Activated CD8-positive, alpha-beta T cell treated with anti-CD3 and anti-CD28 coated beads for 36 hours (primary cell): ENCODE measurements at regions not wholly inside any gene's neighbourhood (a gene's known extent, or its start where the extent isn't known, plus 50 kb on each side); places are given as distances from the start of the nearest gene placed in this dataset.

ENCODE experiments used
- ATAC-seq: fragments of 200-7000 bp; cut with Tn5 transposase; one replicate; pipeline ENCODE4 v1.10.0; 2021; ENCODE audit warnings: mild to moderate bottlenecking, moderate library complexity
- CTCF ChIA-PET: fragments of 350-600 bp; sonication (Branson Sonifier 250); formaldehyde crosslinking; loops from one replicate; lab custom pipeline; 2021; ENCODE audit warnings: antibody characterized with exemption; lab: Charles Lee
- POLR2A ChIA-PET: fragments of 350-600 bp; sonication (Branson Sonifier 250); formaldehyde crosslinking; loops from one replicate; lab custom pipeline; 2021; ENCODE audit warnings: antibody characterized with exemption; lab: Charles Lee
- DNase-seq: peaks from one replicate; pipeline ENCODE4 v3.0.0-alpha.2; 2020
- H3K27ac Mint-ChIP-seq: one replicate; pipeline ENCODE4 v1.8.0; 2021; ENCODE audit warnings: mild to moderate bottlenecking, mixed read lengths
- H3K27me3 Mint-ChIP-seq: one replicate; pipeline ENCODE4 v1.8.0; 2021; ENCODE audit warnings: mixed read lengths
- H3K36me3 Mint-ChIP-seq: one replicate; pipeline ENCODE4 v1.8.0; 2021; ENCODE audit warnings: low read depth, mixed read lengths
- H3K4me1 Mint-ChIP-seq: one replicate; pipeline ENCODE4 v1.8.0; 2021; ENCODE audit warnings: low read depth, mixed read lengths
- H3K4me3 Mint-ChIP-seq: one replicate; pipeline ENCODE4 v1.8.0; 2021; ENCODE audit warnings: mild to moderate bottlenecking, moderate library complexity, mixed read lengths
- H3K9me3 Mint-ChIP-seq: one replicate; pipeline ENCODE4 v1.8.0; 2021; ENCODE audit warnings: mixed read lengths
- intact Hi-C: fragments of 100-400 bp; cut with micrococcal nuclease; formaldehyde crosslinking; loops from one replicate; pipeline ENCODE4 v1.10.0; 2022
- TF ChIP-seq, protein P1 (sequence below): fragments of 200-600 bp; IDR thresholded peaks from one replicate; pipeline ENCODE4 v1.8.0; 2022; ENCODE audit warnings: antibody characterized with exemption, mild to moderate bottlenecking

DNA sequence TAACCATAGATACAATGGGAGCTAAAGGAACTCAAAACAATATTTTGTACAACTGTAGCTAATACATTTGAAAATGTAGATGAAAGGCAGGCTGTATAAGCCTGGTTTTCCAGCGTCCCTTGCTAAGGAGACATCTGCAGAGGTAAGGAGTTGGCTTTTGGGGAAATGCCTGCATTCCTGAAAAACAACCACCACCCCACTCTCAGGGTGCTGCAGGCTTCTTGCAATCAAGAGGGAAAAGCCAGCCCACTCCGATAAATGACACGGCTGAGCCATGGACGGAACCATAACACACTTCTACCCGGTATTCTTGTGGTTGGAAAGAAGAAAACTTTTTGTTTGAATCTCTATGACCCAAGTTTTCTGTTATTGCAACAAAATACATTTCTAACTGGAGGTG, 200.3 kb downstream of the TEX36 start:
- POLR2A ChIA-PET, result no interaction called here
- H3K27me3 Mint-ChIP-seq, result peaks cover 4% of the 10 kb centered on the region
- no peaks in the 10 kb centered on the region for H3K9me3 Mint-ChIP-seq
- no peak overlapping the region for H3K27ac Mint-ChIP-seq
- H3K36me3 Mint-ChIP-seq, result no peaks in the 10 kb centered on the region
- no peak overlapping the region for H3K4me3 Mint-ChIP-seq
- no peaks in the 10 kb centered on the region for H3K4me1 Mint-ChIP-seq
- ATAC-seq, result no peak
- intact Hi-C loops, result no loop called here
- CTCF ChIA-PET, result no interaction called here
- TF ChIP-seq, protein P1, sequence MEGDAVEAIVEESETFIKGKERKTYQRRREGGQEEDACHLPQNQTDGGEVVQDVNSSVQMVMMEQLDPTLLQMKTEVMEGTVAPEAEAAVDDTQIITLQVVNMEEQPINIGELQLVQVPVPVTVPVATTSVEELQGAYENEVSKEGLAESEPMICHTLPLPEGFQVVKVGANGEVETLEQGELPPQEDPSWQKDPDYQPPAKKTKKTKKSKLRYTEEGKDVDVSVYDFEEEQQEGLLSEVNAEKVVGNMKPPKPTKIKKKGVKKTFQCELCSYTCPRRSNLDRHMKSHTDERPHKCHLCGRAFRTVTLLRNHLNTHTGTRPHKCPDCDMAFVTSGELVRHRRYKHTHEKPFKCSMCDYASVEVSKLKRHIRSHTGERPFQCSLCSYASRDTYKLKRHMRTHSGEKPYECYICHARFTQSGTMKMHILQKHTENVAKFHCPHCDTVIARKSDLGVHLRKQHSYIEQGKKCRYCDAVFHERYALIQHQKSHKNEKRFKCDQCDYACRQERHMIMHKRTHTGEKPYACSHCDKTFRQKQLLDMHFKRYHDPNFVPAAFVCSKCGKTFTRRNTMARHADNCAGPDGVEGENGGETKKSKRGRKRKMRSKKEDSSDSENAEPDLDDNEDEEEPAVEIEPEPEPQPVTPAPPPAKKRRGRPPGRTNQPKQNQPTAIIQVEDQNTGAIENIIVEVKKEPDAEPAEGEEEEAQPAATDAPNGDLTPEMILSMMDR, result no peak
- DNase-seq, result no peak

GRCh38 chr10:125482108-125482507, 200.9 kb downstream of the TEX36 start:
- Mint-ChIP-seq H3K4me1 (no peaks in the 10 kb centered on the region), H3K9me3 (no peaks in the 10 kb centered on the region), H3K27ac (no peak overlapping the region), H3K36me3 (no peaks in the 10 kb centered on the region), H3K4me3 (no peak overlapping the region), H3K27me3 (peaks cover 4% of the 10 kb centered on the region)
- POLR2A ChIA-PET, result no interaction called here
- TF ChIP-seq, protein P1, result no peak
- ATAC-seq, result no peak
- CTCF ChIA-PET, result no interaction called here
- intact Hi-C loops, result no loop called here
- DNase-seq, result no peak

DNA sequence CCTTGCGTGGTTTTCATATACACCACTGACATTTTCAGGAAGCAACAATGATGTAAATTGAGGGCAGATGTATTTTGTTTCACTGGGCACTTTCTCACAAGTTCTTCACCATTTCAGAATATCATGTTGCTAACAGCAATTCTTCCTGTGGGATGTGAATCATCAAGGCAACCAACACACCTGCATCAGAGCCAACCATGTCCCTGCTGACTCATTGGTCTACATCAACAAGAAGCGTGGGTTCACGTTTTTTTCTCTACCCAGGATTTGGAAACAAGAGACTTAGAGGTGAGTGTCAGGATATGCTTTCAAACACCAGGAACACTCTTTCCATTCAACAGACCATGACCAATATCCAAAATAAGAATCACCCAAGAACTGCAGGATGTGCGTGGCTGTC, 203.9 kb downstream of the TEX36 start:
- DNase-seq (no peak), ATAC-seq (no peak)
- Mint-ChIP-seq H3K4me3 (no peak overlapping the region), H3K27me3 (peaks cover 6% of the 10 kb centered on the region), H3K9me3 (no peaks in the 10 kb centered on the region), H3K36me3 (no peaks in the 10 kb centered on the region), H3K4me1 (no peaks in the 10 kb centered on the region), H3K27ac (no peak overlapping the region)
- CTCF ChIA-PET, result no interaction called here
- POLR2A ChIA-PET, result no interaction called here
- TF ChIP-seq, protein P1, result no peak
- intact Hi-C loops, result no loop called here

- H3K4me1 Mint-ChIP-seq, result no peaks in the 10 kb centered on the region
- H3K9me3 Mint-ChIP-seq, result no peaks in the 10 kb centered on the region
- no peaks in the 10 kb centered on the region for H3K36me3 Mint-ChIP-seq
- intact Hi-C loops, result no loop called here
- ChIA-PET POLR2A (no interaction called here), CTCF (no interaction called here)
- no peak for ATAC-seq
- no peak overlapping the region for H3K27ac Mint-ChIP-seq
- no peak overlapping the region for H3K4me3 Mint-ChIP-seq
- DNase-seq, result no peak
- TF ChIP-seq, protein P1, result no peak
- H3K27me3 Mint-ChIP-seq, result peaks cover 6% of the 10 kb centered on the region
These were observed 207.1 kb downstream of the TEX36 start for GRCh38 chr10:125475815-125476214.

GRCh38 chr10:125473143-125473793, 209.7 kb downstream of the TEX36 start:
- no peak for DNase-seq
- POLR2A ChIA-PET, result no interaction called here
- CTCF ChIA-PET, result no interaction called here
- Mint-ChIP-seq H3K27ac (no peak overlapping the region), H3K4me3 (no peak overlapping the region), H3K4me1 (no peaks in the 10 kb centered on the region), H3K27me3 (peaks cover 3% of the 10 kb centered on the region), H3K9me3 (no peaks in the 10 kb centered on the region), H3K36me3 (no peaks in the 10 kb centered on the region)
- TF ChIP-seq, protein P1, result no peak
- no peak for ATAC-seq
- intact Hi-C loops, result no loop called here
